H1 (cell line): ENCODE measurements at regions not wholly inside any gene's neighbourhood (a gene's known extent, or its start where the extent isn't known, plus 50 kb on each side); places are given as distances from the start of the nearest gene placed in this dataset.
A peak's percentile ranks its signal among the peaks of the same experiment; 100 is the strongest.

ENCODE experiments used
- ATF2 ChIP-seq: IDR thresholded peaks from 2 replicates; pipeline ENCODE4 v1.6.1; 2012; ENCODE audit warnings: low read length, inconsistent platforms
- BRCA1 ChIP-seq: IDR thresholded peaks from 2 replicates; pipeline ENCODE4 v1.6.1; 2012; ENCODE audit warnings: low read depth, low read length, improper control_type of control experiment
- CTCF ChIP-seq, 3 experiments: IDR thresholded peaks; 1 replicate in 2 of 3; 2 replicates in 1 of 3; pipeline versions ENCODE4 v1.5.1 to v1.6.1; 2011; ENCODE audit warnings: low read length in 3 of 3, mild to moderate bottlenecking in 3 of 3, inconsistent platforms in 2 of 3, low read depth in 1 of 3, moderate library complexity in 1 of 3; ENCODE audit not compliant: insufficient read depth in 1 of 3; ENCODE audit errors: control extremely low read depth in 1 of 3
- EGR1 ChIP-seq: IDR thresholded peaks from 2 replicates; pipeline ENCODE4 v1.6.1; 2011; ENCODE audit warnings: low read depth, low read length, borderline replicate concordance
- FOSL1 ChIP-seq: IDR thresholded peaks from 2 replicates; pipeline ENCODE4 v1.6.1; 2011; ENCODE audit warnings: mild to moderate bottlenecking, low read depth, low read length, moderate library complexity; ENCODE audit not compliant: insufficient read depth
- HDAC2 ChIP-seq, 2 experiments: fragments of 300-600 bp in 1 of 2; sonication (generic) in 1 of 2; IDR thresholded peaks; 2 replicates each; pipeline ENCODE4 v1.6.1; 2011 to 2012; ENCODE audit warnings: low read depth in 2 of 2, low read length in 2 of 2, mild to moderate bottlenecking in 2 of 2, moderate library complexity in 2 of 2, borderline replicate concordance in 1 of 2, inconsistent platforms in 1 of 2
- JUN ChIP-seq: IDR thresholded peaks from 2 replicates; pipeline ENCODE4 v1.6.1; 2011; ENCODE audit warnings: low read depth, mild to moderate bottlenecking, improper control_type of control experiment, low read length
- JUND ChIP-seq: IDR thresholded peaks from 2 replicates; pipeline ENCODE4 v1.6.1; 2011; ENCODE audit warnings: mild to moderate bottlenecking, improper control_type of control experiment, low read length
- KDM1A ChIP-seq: fragments of 200-600, 300-600 bp; sonication (generic); IDR thresholded peaks from 2 replicates; pipeline ENCODE4 v1.7.1; 2016; ENCODE audit warnings: mild to moderate bottlenecking, low read length, borderline replicate concordance
- KDM4A ChIP-seq: IDR thresholded peaks from one replicate; pipeline ENCODE4 v1.7.1; 2012; ENCODE audit warnings: low read depth, mild to moderate bottlenecking, moderate library complexity, low read length, inconsistent platforms; ENCODE audit not compliant: severe bottlenecking
- MAFK ChIP-seq: IDR thresholded peaks from 2 replicates; pipeline ENCODE4 v1.6.1; 2012; ENCODE audit warnings: low read depth, mild to moderate bottlenecking, improper control_type of control experiment, low read length
- POLR2A ChIP-seq, 2 experiments: IDR thresholded peaks; 1 replicate in 1 of 2; 2 replicates in 1 of 2; pipeline ENCODE4 v1.6.1; 2011; ENCODE audit warnings: low read depth in 2 of 2, low read length in 2 of 2, mild to moderate bottlenecking in 2 of 2; ENCODE audit errors: control extremely low read depth in 1 of 2
- POU5F1 ChIP-seq: IDR thresholded peaks from 2 replicates; pipeline ENCODE4 v1.6.1; 2011; ENCODE audit warnings: low read depth, mild to moderate bottlenecking, low read length, moderate library complexity
- RAD21 ChIP-seq, 2 experiments: IDR thresholded peaks in 1 of 2; conservative IDR thresholded peaks in 1 of 2; 2 replicates each; pipeline ENCODE4 v1.6.1; 2011; ENCODE audit warnings: low read depth in 2 of 2, low read length in 2 of 2, improper control_type of control experiment in 1 of 2, inconsistent platforms in 1 of 2, mild to moderate bottlenecking in 1 of 2, moderate library complexity in 1 of 2
- RFX5 ChIP-seq: IDR thresholded peaks from 2 replicates; pipeline ENCODE4 v1.6.1; 2011; ENCODE audit warnings: low read depth, low read length, improper control_type of control experiment, borderline replicate concordance
- SIRT6 ChIP-seq: IDR thresholded peaks from one replicate; pipeline ENCODE4 v1.7.1; 2012; ENCODE audit warnings: low read length, inconsistent platforms
- SUZ12 ChIP-seq: fragments of 200-600 bp; sonication (generic); IDR thresholded peaks from 2 replicates; pipeline ENCODE4 v1.6.1; 2012; ENCODE audit warnings: mild to moderate bottlenecking, inconsistent platforms, low read length, moderate library complexity, mixed read lengths
- TBP ChIP-seq: IDR thresholded peaks from 2 replicates; pipeline ENCODE4 v1.6.1; 2011; ENCODE audit warnings: low read depth, low read length, improper control_type of control experiment
- TF ChIP-seq, protein P1 (sequence below): IDR thresholded peaks from 2 replicates; pipeline ENCODE4 v1.6.1; 2012; ENCODE audit warnings: inconsistent platforms

GRCh38 chr1:147080006-147080661 is 92.1 kb downstream of the PRKAB2 start (continued):
- TF ChIP-seq CTCF (IDR thresholded peaks at IDR 0.05; ENCODE audit: control extremely low read depth in 1 of 3, insufficient read depth in 1 of 3, low read depth in 1 of 3, low read length in 3 of 3) (no peak), ATF2 (no peak), KDM4A (peak; percentile 12), EGR1 (no peak), MAFK (no peak), FOSL1 (no peak), KDM1A (no peak), HDAC2 (IDR thresholded peaks at IDR 0.05; ENCODE audit: borderline replicate concordance in 1 of 2, low read depth in 2 of 2, low read length in 2 of 2) (no peak), JUND (no peak), RFX5 (no peak), TBP (no peak), JUN (no peak), SIRT6 (no peak), SUZ12 (peak; percentile 98), BRCA1 (no peak), POLR2A (IDR thresholded peaks at IDR 0.05; ENCODE audit: control extremely low read depth in 1 of 2, low read depth in 2 of 2, low read length in 2 of 2) (no peak), RAD21 (IDR thresholded peaks at IDR 0.05 in 1 of 2, conservative IDR thresholded peaks at IDR 0.05 in 1 of 2; ENCODE audit: low read depth in 2 of 2, low read length in 2 of 2) (no peak), POU5F1 (no peak)
- TF ChIP-seq, protein P1, sequence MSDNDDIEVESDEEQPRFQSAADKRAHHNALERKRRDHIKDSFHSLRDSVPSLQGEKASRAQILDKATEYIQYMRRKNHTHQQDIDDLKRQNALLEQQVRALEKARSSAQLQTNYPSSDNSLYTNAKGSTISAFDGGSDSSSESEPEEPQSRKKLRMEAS, result no peak
